ENCODE measurements at regions not wholly inside any gene's neighbourhood (a gene's known extent, or its start where the extent isn't known, plus 50 kb on each side); places are given as distances from the start of the nearest gene placed in this dataset.

GRCh38 chr21:19785941-19786340, 1212.3 kb upstream of the NCAM2 start:
- H3K9me2 ChIP-seq (ENCODE audit: insufficient read depth), result no peaks in the 10 kb centered on the region
- RAD21 ChIA-PET (ENCODE audit: low non-redundant PET in 1 of 2, low total read pairs in 2 of 2, uncharacterized antibody in 2 of 2, unreplicated experiment in 2 of 2), result no interaction called here
- H3K27ac ChIP-seq (ENCODE audit: low read depth, low read length), result no peak overlapping the region
- POLR2A ChIA-PET, result no interaction called here
- H3K4me2 ChIP-seq (ENCODE audit: low read length), result no peak overlapping the region
- ATAC-seq (no peak), DNase-seq (ENCODE audit: low read depth, low spot score) (no peak)
- H3K79me2 ChIP-seq (ENCODE audit: insufficient read depth, low read length), result no peaks in the 10 kb centered on the region
- intact Hi-C loops (cut with micrococcal nuclease), result no loop called here
- BruUV-seq (replicated peaks), result no TSS peak
- H3K9ac ChIP-seq (ENCODE audit: low read length), result no peak overlapping the region
- no peak overlapping the region for H2AFZ ChIP-seq (ENCODE audit: low read depth, low read length, poor library complexity, severe bottlenecking)
- TF ChIP-seq EGR1 (IDR thresholded peaks at IDR 0.05; ENCODE audit: low read depth) (no peak), TCF7L2 (IDR thresholded peaks at IDR 0.05; ENCODE audit: borderline replicate concordance, extremely low read depth, insufficient read depth, insufficient read length) (no peak), CTCF (IDR thresholded peaks at IDR 0.05 in 2 of 3, conservative IDR thresholded peaks at IDR 0.05 in 1 of 3; ENCODE audit: borderline replicate concordance in 1 of 3, insufficient read depth in 1 of 3, low read depth in 2 of 3, low read length in 2 of 3) (no peak), ATF3 (IDR thresholded peaks at IDR 0.05) (no peak), EZH2phosphoT487 (IDR thresholded peaks at IDR 0.05; ENCODE audit: borderline replicate concordance) (no peak), MAX (IDR thresholded peaks at IDR 0.05) (no peak), JUND (IDR thresholded peaks at IDR 0.05) (no peak), RAD21 (IDR thresholded peaks at IDR 0.05; ENCODE audit: low read depth) (no peak)
- H4K20me1 ChIP-seq (ENCODE audit: insufficient read depth), result no peaks in the 10 kb centered on the region
- H3K27me3 ChIP-seq (ENCODE audit: insufficient read depth, low read length), result no peaks in the 10 kb centered on the region
- no peaks in the 10 kb centered on the region for H3K36me3 ChIP-seq (ENCODE audit: control insufficient read depth in 1 of 2, insufficient read depth in 2 of 2, low read length in 2 of 2)
- CTCF ChIA-PET, result no interaction called here
- no peaks in the 10 kb centered on the region for H3K4me1 ChIP-seq (ENCODE audit: control insufficient read depth in 1 of 2, insufficient read depth in 2 of 2, low read length in 2 of 2)
- no peak overlapping the region for H3K4me3 ChIP-seq (replicated peaks in 1 of 2; ENCODE audit: low read depth in 1 of 2, low read length in 2 of 2)
- H3K9me3 ChIP-seq (ENCODE audit: control insufficient read depth in 1 of 2, insufficient read depth in 1 of 2, low read depth in 1 of 2, low read length in 2 of 2), result peaks cover 6 to 24% of the 10 kb centered on the region in 2 experiments; a peak in 2 of 4 replicates

- Histone ChIP-seq H3K9ac (ENCODE audit: low read length) (no peak overlapping the region), H2AFZ (ENCODE audit: low read depth, low read length, poor library complexity, severe bottlenecking) (no peak overlapping the region), H3K27me3 (ENCODE audit: insufficient read depth, low read length) (no peaks in the 10 kb centered on the region), H3K4me3 (replicated peaks in 1 of 2; ENCODE audit: low read depth in 1 of 2, low read length in 2 of 2) (no peak overlapping the region), H3K9me2 (ENCODE audit: insufficient read depth) (no peaks in the 10 kb centered on the region), H3K9me3 (ENCODE audit: control insufficient read depth in 1 of 2, insufficient read depth in 1 of 2, low read depth in 1 of 2, low read length in 2 of 2) (peaks cover 10 to 24% of the 10 kb centered on the region in 2 experiments; a peak in 2 of 4 replicates), H4K20me1 (ENCODE audit: insufficient read depth) (no peaks in the 10 kb centered on the region), H3K4me2 (ENCODE audit: low read length) (no peak overlapping the region), H3K4me1 (ENCODE audit: control insufficient read depth in 1 of 2, insufficient read depth in 2 of 2, low read length in 2 of 2) (no peaks in the 10 kb centered on the region), H3K27ac (ENCODE audit: low read depth, low read length) (no peak overlapping the region), H3K79me2 (ENCODE audit: insufficient read depth, low read length) (no peaks in the 10 kb centered on the region), H3K36me3 (ENCODE audit: control insufficient read depth in 1 of 2, insufficient read depth in 2 of 2, low read length in 2 of 2) (no peaks in the 10 kb centered on the region)
- POLR2A ChIA-PET, result no interaction called here
- CTCF ChIA-PET, result no interaction called here
- RAD21 ChIA-PET (ENCODE audit: low non-redundant PET in 1 of 2, low total read pairs in 2 of 2, uncharacterized antibody in 2 of 2, unreplicated experiment in 2 of 2), result no interaction called here
- intact Hi-C loops (cut with micrococcal nuclease), result no loop called here
- ATAC-seq, result no peak
- BruUV-seq (replicated peaks), result no TSS peak
- no peak for DNase-seq (ENCODE audit: low read depth, low spot score)
- TF ChIP-seq CBX3 (IDR thresholded peaks at IDR 0.05; ENCODE audit: low read depth), result no peak
- TF ChIP-seq ZBTB33 (IDR thresholded peaks at IDR 0.05; ENCODE audit: extremely low read depth, insufficient replicate concordance, low read length), result no peak
- no peak for TF ChIP-seq SP1 (IDR thresholded peaks at IDR 0.05; ENCODE audit: low read depth)
- TF ChIP-seq POLR2AphosphoS5 (IDR thresholded peaks at IDR 0.05; ENCODE audit: low read depth, low read length), result no peak
- TF ChIP-seq YY1 (IDR thresholded peaks at IDR 0.05; ENCODE audit: extremely low read depth, insufficient replicate concordance, low read depth, low read length), result no peak
- no peak for TF ChIP-seq RAD21 (IDR thresholded peaks at IDR 0.05; ENCODE audit: low read depth)
- TF ChIP-seq MAX (IDR thresholded peaks at IDR 0.05), result no peak
- no peak for TF ChIP-seq ZNF274 (IDR thresholded peaks at IDR 0.05; ENCODE audit: low read depth, low read length)
Measured at GRCh38 chr21:19792004-19792403, 1206.2 kb upstream of the NCAM2 start.

Measured in HCT116 (cell line).